ENCODE measurements at regions not wholly inside any gene's neighbourhood (a gene's known extent, or its start where the extent isn't known, plus 50 kb on each side); places are given as distances from the start of the nearest gene placed in this dataset.
A peak's percentile ranks its signal among the peaks of the same experiment; 100 is the strongest.

GRCh38 chr3:188037965-188038581 lies 115.9 kb upstream of the LPP start:
- no peak for TF ChIP-seq CTCF (IDR thresholded peaks at IDR 0.05; ENCODE audit: unreplicated experiment in 3 of 3)
- Mint-ChIP-seq H3K4me1 (peaks cover 4% of the 10 kb centered on the region), H3K27ac (no peak overlapping the region), H3K27me3 (ENCODE audit: low read depth) (peaks cover 12% of the 10 kb centered on the region), H3K9me3 (peaks cover 7% of the 10 kb centered on the region), H3K4me3 (no peak overlapping the region), H3K36me3 (ENCODE audit: low read depth) (no peaks in the 10 kb centered on the region)

GRCh38 chr3:188041193-188041592 lies 112.8 kb upstream of the LPP start:
- Mint-ChIP-seq H3K9me3 (no peaks in the 10 kb centered on the region), H3K36me3 (ENCODE audit: low read depth) (no peaks in the 10 kb centered on the region), H3K27me3 (ENCODE audit: low read depth) (peaks cover 12% of the 10 kb centered on the region), H3K27ac (no peak overlapping the region), H3K4me1 (peaks cover 4% of the 10 kb centered on the region), H3K4me3 (no peak overlapping the region)
- no peak for TF ChIP-seq CTCF (IDR thresholded peaks at IDR 0.05; ENCODE audit: unreplicated experiment in 3 of 3)

- no peaks in the 10 kb centered on the region for H3K9me3 Mint-ChIP-seq
- TF ChIP-seq CTCF (IDR thresholded peaks at IDR 0.05; ENCODE audit: unreplicated experiment in 3 of 3), result no peak
- peak overlapping the region in 1 of 3 experiments; percentile 28 for H3K27ac Mint-ChIP-seq
- peaks cover 2% of the 10 kb centered on the region for H3K4me1 Mint-ChIP-seq
- H3K27me3 Mint-ChIP-seq (ENCODE audit: low read depth), result peaks cover 12% of the 10 kb centered on the region
- no peak overlapping the region for H3K4me3 Mint-ChIP-seq
- H3K36me3 Mint-ChIP-seq (ENCODE audit: low read depth), result no peaks in the 10 kb centered on the region
These were observed 112.1 kb upstream of the LPP start for GRCh38 chr3:188041895-188042294.

GRCh38 chr3:188042466-188042865 lies 111.5 kb upstream of the LPP start:
- Mint-ChIP-seq H3K27me3 (ENCODE audit: low read depth) (peaks cover 10% of the 10 kb centered on the region), H3K36me3 (ENCODE audit: low read depth) (no peaks in the 10 kb centered on the region), H3K9me3 (no peaks in the 10 kb centered on the region), H3K27ac (peak overlapping the region in 1 of 3 experiments; percentile 28), H3K4me3 (no peak overlapping the region), H3K4me1 (no peaks in the 10 kb centered on the region)
- TF ChIP-seq CTCF (IDR thresholded peaks at IDR 0.05; ENCODE audit: unreplicated experiment in 3 of 3), result no peak

- H3K27me3 Mint-ChIP-seq (ENCODE audit: low read depth), result peaks cover 5% of the 10 kb centered on the region
- no peak overlapping the region for H3K27ac Mint-ChIP-seq
- TF ChIP-seq CTCF (IDR thresholded peaks at IDR 0.05; ENCODE audit: unreplicated experiment in 3 of 3), result no peak
- H3K4me1 Mint-ChIP-seq, result no peaks in the 10 kb centered on the region
- no peaks in the 10 kb centered on the region for H3K9me3 Mint-ChIP-seq
- H3K4me3 Mint-ChIP-seq, result no peak overlapping the region
- no peaks in the 10 kb centered on the region for H3K36me3 Mint-ChIP-seq (ENCODE audit: low read depth)
These were observed 110.1 kb upstream of the LPP start for GRCh38 chr3:188043891-188044290.

GRCh38 chr3:188046561-188047211 lies 107.3 kb upstream of the LPP start:
- Mint-ChIP-seq H3K27me3 (ENCODE audit: low read depth) (peaks cover 8% of the 10 kb centered on the region), H3K27ac (no peak overlapping the region), H3K36me3 (ENCODE audit: low read depth) (no peaks in the 10 kb centered on the region), H3K4me3 (no peak overlapping the region), H3K4me1 (peaks cover 2% of the 10 kb centered on the region), H3K9me3 (no peaks in the 10 kb centered on the region)
- no peak for TF ChIP-seq CTCF (IDR thresholded peaks at IDR 0.05; ENCODE audit: unreplicated experiment in 3 of 3)

Measured in nephron (organoid).